Activated CD8-positive, alpha-beta memory T cell treated with anti-CD3 and anti-CD28 coated beads, Interleukin-2, amount 10 ng/mL, durations not matched to agents 7 days and 5 days (primary cell): ENCODE measurements at regions not wholly inside any gene's neighbourhood (a gene's known extent, or its start where the extent isn't known, plus 50 kb on each side); places are given as distances from the start of the nearest gene placed in this dataset.
"Not testable (repeated sequence)": the region's sequence is repeated elsewhere in the genome, so short reads cannot be mapped to it uniquely, and the experiment has no call there.

Experiments used
- ATAC-seq: fragments of 150-1000 bp; cut with Tn5 transposase; one replicate; pipeline ENCODE4 v1.10.0; 2021; ENCODE audit warnings: moderate library complexity
- CTCF ChIA-PET: fragments of 350-600 bp; sonication (Branson Sonifier 250); formaldehyde crosslinking; loops from one replicate; lab custom pipeline; 2021; ENCODE audit warnings: antibody characterized with exemption; lab: Charles Lee
- DNase-seq: peaks from one replicate; pipeline ENCODE4 v3.0.0-alpha.2; 2020
- H3K27ac Mint-ChIP-seq: one replicate; pipeline ENCODE4 v1.8.0; 2021; ENCODE audit warnings: mild to moderate bottlenecking, mixed read lengths
- H3K27me3 Mint-ChIP-seq: one replicate; pipeline ENCODE4 v1.8.0; 2021; ENCODE audit warnings: mixed read lengths
- H3K36me3 Mint-ChIP-seq: one replicate; pipeline ENCODE4 v1.8.0; 2021; ENCODE audit warnings: mild to moderate bottlenecking, mixed read lengths
- H3K4me1 Mint-ChIP-seq: one replicate; pipeline ENCODE4 v1.8.0; 2021; ENCODE audit warnings: mixed read lengths
- H3K4me3 Mint-ChIP-seq: one replicate; pipeline ENCODE4 v1.8.0; 2021; ENCODE audit warnings: mild to moderate bottlenecking, moderate library complexity, mixed read lengths
- H3K9me3 Mint-ChIP-seq: one replicate; pipeline ENCODE4 v1.8.0; 2022; ENCODE audit warnings: low read depth, mixed read lengths

DNA sequence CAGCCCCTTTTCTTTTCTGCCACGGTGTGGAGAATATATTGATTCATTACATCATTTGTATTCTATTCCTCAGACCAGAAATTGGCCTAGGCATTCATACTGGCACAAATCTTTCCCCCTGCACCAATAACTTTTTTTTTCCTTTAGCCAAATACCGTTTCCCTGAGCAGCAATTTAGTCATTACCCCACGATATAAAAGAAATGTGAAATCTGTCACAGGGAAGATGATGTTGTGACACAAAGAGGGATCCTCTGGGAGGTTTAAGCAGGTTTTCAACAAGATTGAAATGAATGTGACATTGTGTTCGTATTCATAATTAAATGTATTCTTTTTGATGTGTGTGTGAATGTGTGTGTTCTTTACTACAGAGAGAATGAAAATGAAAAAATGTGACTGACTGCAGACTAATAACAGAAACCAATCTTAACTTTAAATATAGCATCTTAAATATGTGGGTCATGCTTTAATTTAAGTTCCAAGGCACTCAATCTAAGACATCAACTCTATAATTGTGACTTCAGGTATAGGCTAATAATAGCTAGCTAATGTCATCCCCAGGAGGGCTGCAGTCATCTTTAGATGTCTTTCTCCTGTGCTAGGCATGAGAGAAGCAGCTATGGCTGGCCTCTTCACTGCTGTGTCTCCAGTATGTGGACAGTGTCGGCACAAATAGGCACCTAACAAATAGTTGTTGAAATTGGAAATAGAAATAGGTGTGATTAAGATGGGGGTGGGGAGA lies 177.7 kb downstream of the BTBD3 start:
- H3K9me3 Mint-ChIP-seq, result peaks cover 9% of the 10 kb centered on the region
- no peak for ATAC-seq
- H3K27ac Mint-ChIP-seq, result no peak overlapping the region
- no peak overlapping the region for H3K4me3 Mint-ChIP-seq
- no peaks in the 10 kb centered on the region for H3K4me1 Mint-ChIP-seq
- no peaks in the 10 kb centered on the region for H3K36me3 Mint-ChIP-seq
- no peak for DNase-seq
- CTCF ChIA-PET, result no interaction called here
- H3K27me3 Mint-ChIP-seq, result no peaks in the 10 kb centered on the region

DNA sequence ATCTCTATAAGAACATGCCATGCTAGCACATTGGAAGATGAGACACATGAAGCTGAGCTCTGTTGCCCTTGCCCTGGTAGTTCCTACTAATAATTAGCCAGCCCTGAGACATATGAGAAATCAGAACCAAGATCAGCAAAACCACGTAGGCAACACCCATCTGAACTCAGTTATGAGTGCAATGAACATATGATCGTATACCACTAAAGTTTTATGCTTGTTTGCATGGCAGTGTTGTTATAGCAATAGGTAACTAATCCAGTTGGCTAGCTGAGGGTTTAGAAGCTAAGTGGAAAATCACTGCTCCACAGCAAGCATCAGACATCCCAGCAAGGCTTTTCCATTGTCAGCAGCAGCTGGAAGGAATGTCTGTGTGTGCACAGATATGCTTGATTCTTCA lies 180.7 kb downstream of the BTBD3 start:
- no peak overlapping the region for H3K27ac Mint-ChIP-seq
- no peaks in the 10 kb centered on the region for H3K36me3 Mint-ChIP-seq
- CTCF ChIA-PET, result no interaction called here
- no peaks in the 10 kb centered on the region for H3K4me1 Mint-ChIP-seq
- peaks cover 22% of the 10 kb centered on the region for H3K9me3 Mint-ChIP-seq
- ATAC-seq (no peak), DNase-seq (no peak)
- H3K27me3 Mint-ChIP-seq, result no peaks in the 10 kb centered on the region
- no peak overlapping the region for H3K4me3 Mint-ChIP-seq

DNA sequence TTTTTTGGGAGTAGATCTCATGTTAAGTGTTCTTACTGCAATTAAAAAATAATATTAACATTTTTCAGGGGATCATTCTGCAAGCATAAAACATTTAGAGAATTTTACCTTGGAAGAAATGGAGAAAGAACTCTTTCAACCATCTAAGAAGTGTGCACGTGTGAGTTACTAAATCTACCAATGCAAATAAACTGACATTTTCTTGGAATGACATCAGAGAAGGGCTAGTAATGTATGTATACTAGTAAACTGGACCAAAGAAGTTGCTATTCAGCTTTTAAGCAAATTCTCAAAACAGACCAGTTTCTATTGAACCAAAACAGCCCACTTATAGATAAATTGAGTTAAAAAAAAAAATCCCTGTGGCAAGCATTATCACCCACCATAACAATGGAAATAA lies 191.2 kb downstream of the BTBD3 start:
- ATAC-seq (no peak), DNase-seq (no peak)
- Mint-ChIP-seq H3K27ac (no peak overlapping the region), H3K36me3 (no peaks in the 10 kb centered on the region), H3K9me3 (peaks cover 6% of the 10 kb centered on the region), H3K27me3 (no peaks in the 10 kb centered on the region), H3K4me3 (no peak overlapping the region), H3K4me1 (no peaks in the 10 kb centered on the region)
- CTCF ChIA-PET, result no interaction called here

DNA sequence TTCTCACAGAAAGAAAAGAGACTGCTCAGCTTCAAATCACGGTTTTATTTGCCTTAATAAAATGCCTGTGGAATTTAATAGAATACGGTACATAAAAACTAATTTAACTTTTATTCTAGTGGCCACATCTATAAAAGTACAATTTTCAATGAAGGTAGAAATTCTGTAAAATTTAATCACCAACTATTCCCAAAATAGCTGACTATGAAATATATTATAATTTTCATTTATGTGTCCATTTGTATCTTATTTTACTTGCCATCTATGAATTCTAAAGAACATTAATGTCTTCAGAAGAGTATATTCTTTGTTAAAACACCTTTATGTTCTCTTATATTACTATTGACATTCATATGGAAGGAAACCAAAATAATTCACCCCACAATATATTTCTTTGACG lies 192.6 kb downstream of the BTBD3 start:
- H3K27me3 Mint-ChIP-seq, result no peaks in the 10 kb centered on the region
- ATAC-seq (no peak), DNase-seq (no peak)
- no peak overlapping the region for H3K4me3 Mint-ChIP-seq
- CTCF ChIA-PET, result no interaction called here
- H3K4me1 Mint-ChIP-seq, result no peaks in the 10 kb centered on the region
- H3K9me3 Mint-ChIP-seq, result peaks cover 8% of the 10 kb centered on the region
- H3K36me3 Mint-ChIP-seq, result no peaks in the 10 kb centered on the region
- no peak overlapping the region for H3K27ac Mint-ChIP-seq

DNA sequence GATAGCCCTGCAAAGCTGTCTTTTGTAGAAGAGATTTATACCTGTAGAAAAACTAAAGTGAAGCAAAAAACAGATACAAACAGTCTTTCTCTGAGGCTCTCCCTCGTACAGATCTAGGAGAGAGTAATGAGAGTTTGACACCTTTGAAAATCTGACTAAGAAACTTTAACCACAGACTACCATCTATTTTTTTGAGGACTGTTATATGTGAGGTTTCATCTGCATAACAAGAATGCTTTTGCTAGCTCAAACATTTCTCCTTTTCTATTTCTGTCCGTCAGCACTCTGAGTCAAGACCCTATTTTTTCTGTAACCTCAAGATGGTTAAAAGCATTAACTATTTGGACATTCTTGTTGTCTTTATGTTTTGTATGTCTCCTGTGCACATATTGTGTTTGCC lies 193.0 kb downstream of the BTBD3 start:
- CTCF ChIA-PET, result no interaction called here
- Mint-ChIP-seq H3K9me3 (peaks cover 8% of the 10 kb centered on the region), H3K4me1 (no peaks in the 10 kb centered on the region)

DNA sequence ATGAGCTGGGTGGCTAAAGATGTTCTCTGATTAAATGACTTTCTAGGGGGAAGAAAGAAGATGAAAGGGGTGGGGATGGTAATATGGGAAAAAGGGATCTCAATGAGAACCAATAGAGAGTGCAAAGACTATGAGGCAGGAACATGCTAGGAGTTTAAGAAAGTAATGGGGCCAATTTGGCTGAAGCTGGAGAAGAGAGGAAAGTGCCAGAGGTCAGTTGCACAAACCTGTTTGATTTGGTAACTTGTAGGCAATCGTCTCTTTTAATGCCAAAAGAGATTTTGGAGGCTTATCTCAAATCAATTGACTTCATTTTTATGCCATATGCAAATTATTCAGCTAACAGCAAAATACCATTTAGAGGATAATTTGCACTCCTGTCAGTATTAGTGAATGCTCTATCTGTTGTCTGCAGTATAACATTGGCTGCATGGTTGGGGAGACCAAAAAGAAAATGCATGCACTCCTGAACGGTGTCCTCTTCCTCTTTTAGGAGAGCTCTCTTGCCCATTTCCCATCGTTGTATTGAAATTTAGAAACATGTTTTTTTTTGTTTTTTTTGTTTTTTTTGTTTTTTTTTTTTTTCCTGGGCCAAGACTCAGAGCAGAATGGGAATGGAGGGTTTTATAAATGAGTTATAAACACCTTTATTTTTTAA lies 193.9 kb downstream of the BTBD3 start:
- Mint-ChIP-seq H3K9me3 (peaks cover 8% of the 10 kb centered on the region), H3K4me1 (no peaks in the 10 kb centered on the region), H3K36me3 (no peaks in the 10 kb centered on the region), H3K27me3 (no peaks in the 10 kb centered on the region), H3K27ac (no peak overlapping the region), H3K4me3 (no peak overlapping the region)
- CTCF ChIA-PET, result no interaction called here
- DNase-seq (no peak), ATAC-seq (no peak)

More for the DNA sequence above, 193.0 kb downstream of the BTBD3 start:
- no peak overlapping the region for H3K27ac Mint-ChIP-seq
- no peaks in the 10 kb centered on the region for H3K36me3 Mint-ChIP-seq
- ATAC-seq, result no peak
- DNase-seq, result no peak
- no peaks in the 10 kb centered on the region for H3K27me3 Mint-ChIP-seq
- H3K4me3 Mint-ChIP-seq, result no peak overlapping the region

DNA sequence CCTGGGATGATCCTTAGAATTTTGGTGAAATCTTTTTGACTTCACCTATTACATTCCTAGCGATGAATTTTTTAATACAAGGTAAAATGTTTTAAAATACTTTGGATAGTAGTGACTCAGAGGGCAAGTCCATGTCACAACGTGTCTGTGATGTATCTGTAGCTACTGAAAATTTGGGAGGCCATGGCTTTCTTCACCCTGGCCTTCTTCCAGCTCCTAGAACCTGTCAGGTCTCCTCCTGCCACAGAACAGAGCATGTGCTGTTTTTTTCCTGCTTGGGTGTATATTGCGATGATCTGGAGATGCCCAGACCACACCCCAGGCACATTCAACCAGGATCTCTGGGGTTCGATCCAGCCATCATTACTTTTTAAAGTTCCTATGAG lies 194.4 kb downstream of the BTBD3 start:
- H3K27me3 Mint-ChIP-seq, result no peaks in the 10 kb centered on the region
- CTCF ChIA-PET, result no interaction called here

DNA sequence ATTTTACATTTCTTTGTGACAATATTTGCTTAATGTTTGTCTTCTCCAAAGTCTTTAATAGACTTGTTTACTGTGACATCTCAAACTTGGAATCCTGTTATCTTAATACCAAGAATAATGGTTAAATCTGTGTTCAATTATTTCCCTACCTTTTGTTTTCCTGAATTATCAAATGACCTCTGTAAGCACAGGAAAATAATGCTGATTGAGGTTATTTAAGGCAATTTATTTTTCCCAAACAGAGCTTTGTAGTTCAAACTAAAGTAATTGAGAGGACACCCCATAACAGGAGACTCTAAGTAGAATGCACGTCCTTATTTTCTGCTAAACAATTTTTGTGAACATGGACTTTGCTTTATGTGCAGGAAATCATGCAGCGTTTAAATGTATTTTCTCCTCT lies 195.0 kb downstream of the BTBD3 start:
- Mint-ChIP-seq H3K4me3 (no peak overlapping the region), H3K4me1 (no peaks in the 10 kb centered on the region), H3K27ac (no peak overlapping the region), H3K9me3 (peaks cover 11% of the 10 kb centered on the region), H3K36me3 (no peaks in the 10 kb centered on the region), H3K27me3 (no peaks in the 10 kb centered on the region)
- no peak for DNase-seq
- CTCF ChIA-PET, result no interaction called here
- ATAC-seq, result no peak

More for the DNA sequence above, 194.4 kb downstream of the BTBD3 start:
- ATAC-seq, result no peak
- no peak for DNase-seq
- H3K4me3 Mint-ChIP-seq, result no peak overlapping the region
- no peak overlapping the region for H3K27ac Mint-ChIP-seq
- H3K36me3 Mint-ChIP-seq, result no peaks in the 10 kb centered on the region
- no peaks in the 10 kb centered on the region for H3K4me1 Mint-ChIP-seq
- peaks cover 8% of the 10 kb centered on the region for H3K9me3 Mint-ChIP-seq

DNA sequence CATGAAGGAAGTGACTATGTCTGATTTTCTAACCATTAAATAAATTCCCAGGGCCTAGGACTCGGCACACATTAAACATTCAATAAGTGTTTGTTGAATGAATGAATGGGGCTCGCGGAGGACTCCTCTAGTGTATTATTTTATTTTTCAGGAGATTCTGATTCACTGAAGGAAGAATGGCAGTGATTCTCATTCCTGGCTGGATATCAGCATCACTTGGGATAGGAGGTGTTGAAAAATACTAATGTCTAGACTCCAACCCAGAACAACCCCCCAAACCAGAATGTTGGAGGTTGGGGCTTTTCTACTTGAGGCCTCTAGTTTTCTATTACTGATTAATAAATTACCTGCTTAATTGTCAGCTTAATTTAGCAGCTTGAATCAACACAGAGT lies 195.4 kb downstream of the BTBD3 start:
- H3K9me3 Mint-ChIP-seq, result peaks cover 9% of the 10 kb centered on the region
- no peak for DNase-seq
- no peaks in the 10 kb centered on the region for H3K36me3 Mint-ChIP-seq

DNA sequence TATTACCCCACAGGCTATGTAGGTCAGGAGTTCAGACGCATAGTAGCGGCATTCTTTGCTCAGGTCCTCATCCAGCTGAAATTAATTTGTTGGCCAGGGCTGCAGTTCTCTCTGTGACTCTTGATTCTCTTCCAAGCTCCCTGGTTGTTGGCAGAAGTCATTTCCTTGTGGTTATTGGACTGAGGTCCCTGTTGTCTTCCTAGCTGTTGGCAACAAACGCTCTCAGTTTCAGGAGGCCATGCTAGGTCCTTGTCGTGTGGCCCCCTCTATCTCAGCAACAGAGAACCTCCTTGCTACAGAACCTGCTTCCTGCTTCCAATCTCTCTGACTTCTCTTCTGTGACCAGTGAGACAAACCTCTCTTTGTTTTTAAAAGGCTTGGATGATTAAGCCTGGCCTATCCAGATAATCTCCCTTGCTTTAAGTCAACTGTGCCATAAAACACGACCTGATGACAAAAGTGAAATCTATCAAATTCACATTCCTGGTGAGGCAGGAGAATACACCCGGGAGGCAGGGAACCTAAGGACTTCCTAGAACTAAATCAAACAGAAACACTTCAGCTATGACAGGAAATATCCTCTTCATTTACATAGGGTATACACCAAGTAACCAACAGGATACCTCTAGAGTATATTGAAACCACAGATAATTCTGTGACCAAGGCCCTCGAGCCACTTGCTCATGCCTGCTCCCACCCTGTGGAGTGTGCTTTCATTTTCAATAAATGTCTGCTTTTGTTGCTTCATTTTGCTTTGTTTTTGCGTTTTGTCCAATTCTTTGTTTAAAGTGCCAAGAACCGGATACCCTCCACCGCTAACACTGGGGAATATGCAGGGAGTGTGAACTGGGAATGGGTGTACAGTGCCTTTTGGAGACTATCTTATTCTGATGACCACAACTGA lies 196.0 kb downstream of the BTBD3 start:
- DNase-seq, result no peak
- H3K27ac Mint-ChIP-seq, result no peak overlapping the region
- CTCF ChIA-PET, result no interaction called here
- H3K9me3 Mint-ChIP-seq, result peaks cover 9% of the 10 kb centered on the region
- H3K4me3 Mint-ChIP-seq, result no peak overlapping the region
- H3K27me3 Mint-ChIP-seq, result no peaks in the 10 kb centered on the region
- no peaks in the 10 kb centered on the region for H3K4me1 Mint-ChIP-seq
- H3K36me3 Mint-ChIP-seq, result no peaks in the 10 kb centered on the region
- ATAC-seq, result no peak

More for the DNA sequence above, 195.4 kb downstream of the BTBD3 start:
- Mint-ChIP-seq H3K27me3 (no peaks in the 10 kb centered on the region), H3K27ac (no peak overlapping the region), H3K4me1 (no peaks in the 10 kb centered on the region), H3K4me3 (no peak overlapping the region)
- no peak for ATAC-seq
- CTCF ChIA-PET, result no interaction called here

DNA sequence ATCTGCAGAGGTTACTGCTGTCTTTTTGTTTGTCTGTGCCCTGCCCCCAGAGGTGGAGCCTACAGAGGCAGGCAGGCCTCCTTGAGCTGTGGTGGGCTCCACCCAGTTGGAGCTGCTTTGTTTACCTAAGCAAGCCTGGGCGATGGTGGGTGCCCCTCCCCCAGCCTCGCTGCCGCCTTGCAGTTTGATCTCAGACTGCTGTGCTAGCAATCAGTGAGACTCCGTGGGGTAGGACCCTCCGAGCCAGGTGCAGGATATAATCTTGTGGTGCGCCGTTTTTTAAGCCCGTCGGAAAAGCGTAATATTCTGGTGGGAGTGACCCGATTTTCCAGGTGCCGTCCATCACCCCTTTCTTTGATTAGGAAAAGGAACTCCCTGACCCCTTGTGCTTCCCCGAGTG lies 211.4 kb downstream of the BTBD3 start:
- H3K27ac Mint-ChIP-seq, H3K4me1 Mint-ChIP-seq, H3K4me3 Mint-ChIP-seq, H3K36me3 Mint-ChIP-seq, ATAC-seq, H3K27me3 Mint-ChIP-seq, DNase-seq, H3K9me3 Mint-ChIP-seq: not testable (repeated sequence)
- CTCF ChIA-PET, result interaction anchor here (0.6 kb wide), 1 partner anchor 563 kb away, joined by 4 read pairs; no protein-coding TSS in a partner anchor

DNA sequence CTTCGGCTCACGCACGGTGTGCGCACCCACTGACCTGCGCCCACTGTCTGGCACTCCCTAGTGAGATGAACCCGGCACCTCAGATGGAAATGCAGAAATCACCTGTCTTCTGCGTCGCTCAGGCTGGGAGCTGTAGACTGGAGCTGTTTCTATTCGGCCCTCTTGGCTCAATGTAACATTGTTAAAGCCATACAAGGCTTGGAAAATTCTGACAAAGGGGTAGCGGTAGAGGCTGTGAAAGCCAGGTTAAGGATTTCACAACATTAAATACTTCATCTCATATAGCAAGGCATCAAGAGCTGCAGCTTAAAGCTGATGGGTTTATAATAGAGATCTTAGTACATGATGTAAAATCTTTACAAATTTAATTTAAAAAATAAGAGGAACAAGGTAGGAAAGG lies 211.8 kb downstream of the BTBD3 start:
- not testable (repeated sequence) for H3K27me3 Mint-ChIP-seq, H3K9me3 Mint-ChIP-seq, H3K36me3 Mint-ChIP-seq, H3K4me3 Mint-ChIP-seq, H3K27ac Mint-ChIP-seq, DNase-seq, H3K4me1 Mint-ChIP-seq, ATAC-seq
- CTCF ChIA-PET, result interaction anchor here (0.6 kb wide), 1 partner anchor 563 kb away, joined by 4 read pairs; no protein-coding TSS in a partner anchor

DNA sequence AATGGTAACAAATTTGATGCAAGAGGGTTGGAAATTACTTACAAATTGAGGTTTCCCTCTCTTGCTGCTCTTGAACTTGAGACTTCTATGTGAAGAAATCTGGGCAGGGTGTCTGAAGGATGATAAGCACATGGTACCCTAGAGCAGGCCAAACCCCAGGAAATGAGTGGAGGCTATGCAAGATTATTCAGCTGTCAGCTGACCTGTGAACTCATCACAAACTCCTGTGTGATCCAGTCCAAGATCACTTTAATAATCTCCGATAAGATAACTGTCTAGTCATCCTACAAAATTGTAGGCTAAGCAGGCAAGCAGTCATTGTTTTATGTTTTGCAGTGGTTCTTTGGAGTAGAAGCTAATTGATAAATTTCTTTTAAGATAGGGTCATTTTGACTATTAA lies 213.1 kb downstream of the BTBD3 start:
- no peaks in the 10 kb centered on the region for H3K36me3 Mint-ChIP-seq
- CTCF ChIA-PET, result no interaction called here
- H3K9me3 Mint-ChIP-seq, result peaks cover 6% of the 10 kb centered on the region
- no peak overlapping the region for H3K4me3 Mint-ChIP-seq
- H3K27ac Mint-ChIP-seq, result no peak overlapping the region
- DNase-seq (no peak), ATAC-seq (no peak)
- no peaks in the 10 kb centered on the region for H3K27me3 Mint-ChIP-seq
- no peaks in the 10 kb centered on the region for H3K4me1 Mint-ChIP-seq
